SU-DHL-6 (cell line): ENCODE measurements at regions not wholly inside any gene's neighbourhood (a gene's known extent, or its start where the extent isn't known, plus 50 kb on each side); places are given as distances from the start of the nearest gene placed in this dataset.

Source experiments
- H2AFZ ChIP-seq: fragments of 200-600 bp; sonication (generic); 2 replicates; pipeline ENCODE4 v1.6.1; 2014; ENCODE audit warnings: low read depth, mild to moderate bottlenecking, moderate library complexity, mixed read lengths, antibody characterized with exemption, low read length; ENCODE audit not compliant: severe bottlenecking
- H3F3A ChIP-seq: fragments of 200-600 bp; shearing (Covaris generic); 2 replicates; pipeline ENCODE4 v1.6.0; 2016; ENCODE audit warnings: antibody characterized with exemption, mild to moderate bottlenecking; ENCODE audit not compliant: insufficient read depth
- H3K27ac ChIP-seq: fragments of 200-600 bp; sonication (generic); 2 replicates; pipeline ENCODE4 v1.5.1; 2016; ENCODE audit warnings: low read depth, mild to moderate bottlenecking, low read length, moderate library complexity, mixed read lengths
- H3K27me3 ChIP-seq: fragments of 200-600 bp; sonication (generic), shearing (Covaris generic); 2 replicates; pipeline ENCODE4 v1.6.0; 2014; ENCODE audit warnings: mild to moderate bottlenecking, low read length
- H3K36me3 ChIP-seq: fragments of 200-600 bp; sonication (generic); 2 replicates; pipeline ENCODE4 v1.6.1; 2014; ENCODE audit warnings: mild to moderate bottlenecking, low read length, mixed read lengths
- H3K4me2 ChIP-seq: fragments of 300-600, 200-600 bp; shearing (Covaris generic), sonication (generic); 2 replicates; pipeline ENCODE4 v1.6.0; 2014; ENCODE audit warnings: low read length, low read depth, mild to moderate bottlenecking; ENCODE audit not compliant: poor library complexity, severe bottlenecking
- H3K4me3 ChIP-seq: fragments of 200-600 bp; sonication (generic); 2 replicates; pipeline ENCODE4 v1.5.1; 2014; ENCODE audit warnings: antibody characterized with exemption, low read length, mild to moderate bottlenecking, mixed read lengths; ENCODE audit not compliant: insufficient read depth, poor library complexity, severe bottlenecking
- H3K79me2 ChIP-seq: fragments of 200-600 bp; sonication (generic); 2 replicates; pipeline ENCODE4 v1.6.1; 2014; ENCODE audit warnings: mild to moderate bottlenecking, low read length, moderate library complexity; ENCODE audit not compliant: insufficient read depth
- H3K9ac ChIP-seq: fragments of 200-600 bp; sonication (generic); 2 replicates; pipeline ENCODE4 v1.7.0; 2014; ENCODE audit warnings: mild to moderate bottlenecking, low read length
- H3K9me2 ChIP-seq: fragments of 200-600 bp; sonication (generic); replicated peaks from 2 replicates; pipeline ENCODE4 v1.6.1; 2014; ENCODE audit warnings: low read length; ENCODE audit not compliant: insufficient read depth
- H3K9me3 ChIP-seq: fragments of 200-600 bp; sonication (generic); 2 replicates; pipeline ENCODE4 v1.6.1; 2014; ENCODE audit warnings: low read length, mixed read lengths; ENCODE audit not compliant: insufficient read depth
- H4K20me1 ChIP-seq: fragments of 200-600 bp; sonication (generic); 2 replicates; pipeline ENCODE4 v1.6.1; 2014; ENCODE audit warnings: low read depth, mild to moderate bottlenecking, antibody characterized with exemption, low read length, moderate library complexity, mixed read lengths
- EZH2phosphoT487 ChIP-seq: fragments of 200-600 bp; sonication (generic), shearing (Covaris generic); conservative IDR thresholded peaks from 2 replicates; pipeline ENCODE4 v1.6.1; 2018; ENCODE audit warnings: mild to moderate bottlenecking, antibody characterized with exemption, low read length, moderate library complexity, mixed read lengths
- TF ChIP-seq, protein P1 (sequence below): fragments of 200-600 bp; sonication (generic); IDR thresholded peaks from one replicate; pipeline ENCODE4 v1.5.1; 2017; ENCODE audit warnings: antibody characterized with exemption, mild to moderate bottlenecking, low read length, moderate library complexity; ENCODE audit not compliant: insufficient read depth, poor library complexity, severe bottlenecking

DNA sequence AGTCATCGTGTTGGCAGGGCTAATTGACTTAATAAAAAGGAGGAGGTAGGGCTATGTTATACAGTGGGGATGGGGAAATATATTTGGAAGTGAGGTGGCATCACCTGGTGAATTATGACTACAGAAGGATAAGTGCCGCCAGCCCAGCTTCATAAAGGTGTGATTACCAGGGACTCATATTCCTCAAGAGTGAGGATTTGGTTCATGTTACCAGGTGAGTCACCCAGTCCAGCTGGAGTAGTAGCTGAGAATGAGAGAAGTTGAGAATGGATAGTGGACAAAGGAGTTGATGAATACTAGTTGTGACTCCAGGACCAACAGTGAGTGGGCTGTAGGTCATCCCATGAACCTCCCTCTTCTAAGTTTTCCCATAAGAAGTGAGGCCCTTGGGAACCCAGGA is 143.0 kb upstream of the GALNT15 start:
- no peaks in the 10 kb centered on the region for H3K36me3 ChIP-seq
- no peaks in the 10 kb centered on the region for H3K9me2 ChIP-seq
- H3K4me2 ChIP-seq, result no peak overlapping the region
- no peak overlapping the region for H3K4me3 ChIP-seq
- H3F3A ChIP-seq, result no peaks in the 10 kb centered on the region
- H4K20me1 ChIP-seq, result no peaks in the 10 kb centered on the region
- H3K27ac ChIP-seq, result no peak overlapping the region
- no peak for TF ChIP-seq EZH2phosphoT487
- TF ChIP-seq, protein P1, sequence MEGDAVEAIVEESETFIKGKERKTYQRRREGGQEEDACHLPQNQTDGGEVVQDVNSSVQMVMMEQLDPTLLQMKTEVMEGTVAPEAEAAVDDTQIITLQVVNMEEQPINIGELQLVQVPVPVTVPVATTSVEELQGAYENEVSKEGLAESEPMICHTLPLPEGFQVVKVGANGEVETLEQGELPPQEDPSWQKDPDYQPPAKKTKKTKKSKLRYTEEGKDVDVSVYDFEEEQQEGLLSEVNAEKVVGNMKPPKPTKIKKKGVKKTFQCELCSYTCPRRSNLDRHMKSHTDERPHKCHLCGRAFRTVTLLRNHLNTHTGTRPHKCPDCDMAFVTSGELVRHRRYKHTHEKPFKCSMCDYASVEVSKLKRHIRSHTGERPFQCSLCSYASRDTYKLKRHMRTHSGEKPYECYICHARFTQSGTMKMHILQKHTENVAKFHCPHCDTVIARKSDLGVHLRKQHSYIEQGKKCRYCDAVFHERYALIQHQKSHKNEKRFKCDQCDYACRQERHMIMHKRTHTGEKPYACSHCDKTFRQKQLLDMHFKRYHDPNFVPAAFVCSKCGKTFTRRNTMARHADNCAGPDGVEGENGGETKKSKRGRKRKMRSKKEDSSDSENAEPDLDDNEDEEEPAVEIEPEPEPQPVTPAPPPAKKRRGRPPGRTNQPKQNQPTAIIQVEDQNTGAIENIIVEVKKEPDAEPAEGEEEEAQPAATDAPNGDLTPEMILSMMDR, result no peak
- H3K9ac ChIP-seq, result no peak overlapping the region
- H3K27me3 ChIP-seq, result no peaks in the 10 kb centered on the region
- H2AFZ ChIP-seq, result no peak overlapping the region
- no peaks in the 10 kb centered on the region for H3K79me2 ChIP-seq
- H3K9me3 ChIP-seq, result no peaks in the 10 kb centered on the region

DNA sequence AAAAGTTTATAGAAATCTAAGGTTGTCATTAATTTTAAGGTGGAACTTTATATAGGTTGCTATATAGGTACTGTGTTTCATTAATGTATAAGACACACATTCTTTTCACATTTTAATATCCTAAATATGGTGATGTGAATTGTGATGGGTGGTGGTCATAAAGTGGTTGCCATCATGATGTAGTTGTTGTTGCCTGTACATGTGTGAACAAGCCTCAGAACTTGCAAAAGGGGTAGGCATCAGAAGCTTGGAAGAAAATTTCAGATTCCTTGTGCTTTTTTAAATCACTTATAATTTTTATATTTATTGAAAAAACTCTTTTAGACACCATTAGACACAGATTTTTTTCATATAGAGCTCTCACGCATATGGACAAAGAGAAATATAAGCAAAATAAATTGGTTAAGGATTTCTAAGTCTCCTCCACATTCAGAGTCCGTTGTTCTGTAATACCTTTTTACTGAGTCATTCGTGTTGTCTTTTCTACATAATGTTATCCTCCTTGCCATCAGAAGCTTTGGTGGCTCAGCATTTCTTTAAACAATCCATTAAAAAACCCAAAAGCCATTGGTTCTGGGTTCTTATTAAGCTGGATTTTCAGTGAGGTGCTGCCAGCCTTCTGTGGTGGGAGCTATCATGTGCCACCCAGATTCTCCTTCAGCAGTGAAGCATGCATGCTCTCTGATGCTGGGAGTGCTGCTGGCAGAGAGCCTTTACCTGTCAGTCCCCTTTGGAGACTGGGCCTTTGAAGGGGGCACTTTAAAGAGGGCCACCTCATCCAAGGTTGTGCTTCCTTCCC is 140.4 kb upstream of the GALNT15 start:
- Histone ChIP-seq H2AFZ (no peak overlapping the region), H3F3A (no peaks in the 10 kb centered on the region), H3K9me2 (no peaks in the 10 kb centered on the region), H3K27me3 (no peaks in the 10 kb centered on the region), H3K27ac (no peak overlapping the region), H3K9ac (no peak overlapping the region), H3K4me2 (no peak overlapping the region), H3K4me3 (no peak overlapping the region), H3K79me2 (no peaks in the 10 kb centered on the region), H3K36me3 (no peaks in the 10 kb centered on the region), H3K9me3 (no peaks in the 10 kb centered on the region), H4K20me1 (no peaks in the 10 kb centered on the region)
- TF ChIP-seq EZH2phosphoT487, result no peak
- TF ChIP-seq, protein P1, result no peak

DNA sequence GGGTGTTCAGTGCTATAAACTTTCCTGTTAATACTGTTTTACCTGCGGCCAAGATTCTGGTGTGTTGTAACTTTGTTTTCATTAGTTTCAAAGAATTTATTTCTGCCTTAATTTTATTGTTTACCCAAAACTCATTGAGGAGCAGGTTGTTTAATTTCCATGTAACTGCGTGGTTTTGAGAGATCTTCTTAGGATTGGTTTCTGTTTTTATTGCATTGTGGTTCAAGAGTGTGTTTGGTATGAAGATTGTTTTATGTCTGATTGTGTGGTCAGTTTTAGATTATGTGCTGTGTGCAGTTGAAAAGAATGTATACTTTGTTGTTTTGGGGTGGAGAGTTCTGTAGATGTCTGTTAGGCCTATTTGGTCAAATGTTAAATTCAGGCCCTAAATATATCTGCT is 133.5 kb upstream of the GALNT15 start:
- no peak for TF ChIP-seq EZH2phosphoT487
- Histone ChIP-seq H3K27ac (no peak overlapping the region), H4K20me1 (no peaks in the 10 kb centered on the region)

More for the DNA sequence above, 133.5 kb upstream of the GALNT15 start:
- Histone ChIP-seq H3K9me2 (no peaks in the 10 kb centered on the region), H2AFZ (no peak overlapping the region), H3K9ac (no peak overlapping the region), H3K4me2 (no peak overlapping the region), H3K4me3 (no peak overlapping the region), H3K9me3 (no peaks in the 10 kb centered on the region), H3K36me3 (no peaks in the 10 kb centered on the region), H3K27me3 (no peaks in the 10 kb centered on the region), H3F3A (no peaks in the 10 kb centered on the region), H3K79me2 (no peaks in the 10 kb centered on the region)
